ENCODE measurements at regions not wholly inside any gene's neighbourhood (a gene's known extent, or its start where the extent isn't known, plus 50 kb on each side); places are given as distances from the start of the nearest gene placed in this dataset.

DNA sequence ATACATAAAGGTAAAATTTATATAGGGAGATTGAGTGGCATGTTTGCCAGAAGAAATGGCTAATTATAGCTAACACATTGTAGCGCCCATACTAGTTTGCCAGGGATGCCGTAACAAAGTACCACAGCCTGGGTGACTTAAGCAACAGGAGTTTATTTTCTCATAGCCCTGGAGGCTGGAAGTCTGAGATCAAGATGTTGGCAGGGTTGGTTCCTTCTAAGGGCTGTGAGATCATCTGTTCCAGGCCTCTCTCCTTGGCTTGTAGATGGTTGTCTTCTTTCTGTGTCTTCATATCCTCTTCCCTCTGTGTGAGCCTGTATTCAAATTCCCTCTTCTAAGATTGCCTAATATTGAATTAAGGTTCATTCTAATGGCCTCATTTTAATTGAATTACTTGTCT, 417.5 kb upstream of the OPRM1 start:
- no peak for DNase-seq

DNA sequence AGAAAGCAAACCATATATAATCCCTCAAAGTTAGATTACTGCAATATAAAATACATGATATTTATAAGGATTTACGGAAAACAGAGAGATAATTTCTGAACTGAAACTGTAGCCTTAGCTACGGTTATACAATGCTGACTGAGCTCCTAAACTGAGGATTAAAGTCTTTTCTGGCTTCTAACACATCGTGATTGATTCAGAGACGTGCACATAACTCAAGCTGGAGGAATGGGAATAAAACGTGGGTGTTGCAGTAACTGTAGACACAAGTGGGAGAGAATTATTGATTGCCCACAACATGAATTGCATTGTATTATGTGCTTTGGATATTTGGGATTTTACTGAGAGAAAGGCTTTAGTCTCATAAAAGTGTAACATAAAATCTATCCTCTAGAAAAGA, 418.0 kb upstream of the OPRM1 start:
- DNase-seq: no peak

DNA sequence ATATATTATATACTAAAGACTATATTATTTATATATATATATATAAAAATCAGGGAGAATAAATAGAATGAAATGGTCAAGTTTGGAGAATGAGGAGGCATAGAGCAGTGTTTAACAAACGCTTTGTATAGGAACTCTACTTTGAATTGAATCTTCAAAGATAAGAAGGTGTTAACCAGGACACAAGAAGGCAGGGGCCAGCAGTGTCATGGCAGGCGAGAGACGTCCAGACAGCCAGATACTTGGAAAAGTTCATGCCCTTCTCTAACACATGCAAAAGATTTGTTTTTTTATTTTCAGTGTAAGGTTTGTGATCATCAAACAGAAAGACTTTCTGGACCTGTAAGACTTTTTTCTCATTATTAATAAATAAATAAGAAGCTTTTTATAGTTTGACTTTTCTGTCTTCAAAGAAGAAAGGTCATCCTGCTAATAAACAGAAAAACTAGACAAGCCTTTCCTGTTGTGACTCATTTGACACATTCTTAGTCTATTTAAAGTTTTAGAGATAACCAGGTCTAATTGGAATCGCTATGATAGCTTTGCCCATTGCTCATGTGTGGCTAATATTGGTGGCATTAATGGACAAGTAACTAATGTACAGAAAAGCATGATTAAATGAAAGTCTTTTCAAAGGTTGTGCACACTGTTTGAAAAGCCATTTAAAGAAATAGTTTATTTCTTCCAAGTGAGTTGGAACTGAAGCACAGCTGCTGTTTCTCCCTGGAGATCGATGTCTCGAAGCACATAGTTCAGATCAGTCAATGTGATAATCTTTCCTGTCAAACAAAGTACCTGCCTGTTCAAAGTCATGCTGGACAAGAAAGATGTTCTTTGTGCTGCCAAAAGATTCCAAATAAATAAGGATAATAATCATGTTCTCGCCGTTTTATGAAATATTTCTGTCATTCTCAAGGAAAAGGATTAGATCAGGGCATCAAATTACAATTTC, 420.4 kb upstream of the OPRM1 start:
- no peak for DNase-seq

DNA sequence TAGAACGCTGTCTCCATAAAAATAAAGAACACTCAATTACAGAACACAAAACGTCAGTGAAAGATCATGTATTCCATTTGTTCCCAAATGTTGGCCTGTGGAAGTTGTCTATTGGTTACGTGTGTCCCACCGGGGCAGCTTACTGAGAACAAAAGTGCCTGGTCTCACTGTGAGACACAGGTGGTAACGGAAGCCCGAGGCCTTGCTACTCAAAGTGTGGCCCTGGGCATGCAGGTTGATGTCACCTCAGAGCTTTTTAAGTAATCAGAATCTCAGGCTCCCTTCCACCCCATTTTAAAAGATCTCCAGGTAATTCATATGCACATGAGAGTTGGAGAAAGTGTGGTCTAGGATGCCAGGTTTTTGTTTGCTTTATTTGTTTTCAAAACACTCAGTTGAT, 422.5 kb upstream of the OPRM1 start:
- no peak for DNase-seq

DNA sequence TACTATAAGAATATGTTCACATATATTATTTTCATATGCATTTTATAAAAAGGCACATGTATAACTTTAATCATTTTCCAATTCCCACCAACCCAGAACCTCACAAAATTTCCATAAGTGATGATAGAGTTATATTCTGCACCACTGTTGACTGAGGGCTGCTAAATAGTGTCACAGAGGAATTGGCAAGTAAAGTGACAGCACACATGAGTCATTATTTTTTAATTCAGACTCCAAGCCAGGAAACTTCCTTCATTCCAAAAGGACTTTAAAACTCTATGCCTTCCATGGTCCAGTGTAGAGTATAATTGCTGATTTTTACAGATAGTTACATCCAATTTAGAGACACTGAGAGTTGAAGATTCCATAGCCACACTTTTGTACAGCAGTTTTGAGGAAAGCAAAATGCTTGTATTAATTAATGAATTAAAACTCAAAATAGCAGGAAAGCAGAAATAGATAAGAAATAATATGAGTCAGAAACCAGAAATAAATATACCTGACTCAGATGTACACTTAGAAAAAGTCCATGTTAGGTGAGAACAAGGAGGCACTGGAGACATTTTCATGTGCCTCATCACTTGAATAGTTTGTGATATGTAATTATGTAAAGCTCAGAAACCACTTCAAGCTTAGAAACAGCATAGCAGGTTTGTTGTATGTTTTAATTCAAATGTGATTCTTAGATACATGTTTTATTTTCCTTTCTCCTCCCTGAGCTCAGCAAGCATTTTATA, 425.2 kb upstream of the OPRM1 start:
- no peak for DNase-seq

DNA sequence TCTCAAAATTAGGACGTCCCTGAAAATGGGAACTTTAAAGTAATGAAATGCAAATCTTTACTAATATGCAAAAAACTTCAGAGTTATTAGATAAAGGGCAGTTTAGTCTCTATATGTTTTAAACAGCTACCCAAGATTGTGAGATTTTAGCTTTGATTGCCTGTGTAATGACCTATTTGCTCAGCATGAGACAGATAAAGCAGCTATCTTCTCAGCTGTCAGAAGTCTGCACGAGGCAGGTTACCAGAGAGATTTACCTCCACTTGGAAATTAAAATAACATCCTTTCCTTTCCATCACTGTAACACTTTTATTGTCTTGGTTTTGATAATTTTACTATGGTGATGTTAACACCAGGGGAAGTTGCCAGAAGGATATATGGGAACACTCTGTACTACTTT, 436.6 kb upstream of the OPRM1 start:
- DNase-seq: no peak

DNA sequence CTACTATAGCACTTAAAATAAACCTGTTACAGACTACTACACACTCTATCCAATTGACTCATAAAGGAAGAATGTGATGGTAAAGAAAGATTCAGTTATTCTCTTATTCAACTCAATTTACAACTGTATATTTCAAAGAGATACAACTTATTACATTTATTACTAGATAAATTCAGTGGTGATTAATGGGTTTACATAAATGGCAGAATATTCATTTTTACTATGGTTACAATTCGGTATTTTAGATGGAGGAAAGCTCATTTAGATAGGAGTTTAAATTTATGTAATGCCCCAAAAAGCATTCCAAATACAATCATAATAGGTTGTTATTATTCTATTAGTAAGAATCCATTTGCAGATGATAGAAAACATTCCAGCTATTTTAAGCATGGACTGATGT, 439.1 kb upstream of the OPRM1 start:
- DNase-seq: no peak

DNA sequence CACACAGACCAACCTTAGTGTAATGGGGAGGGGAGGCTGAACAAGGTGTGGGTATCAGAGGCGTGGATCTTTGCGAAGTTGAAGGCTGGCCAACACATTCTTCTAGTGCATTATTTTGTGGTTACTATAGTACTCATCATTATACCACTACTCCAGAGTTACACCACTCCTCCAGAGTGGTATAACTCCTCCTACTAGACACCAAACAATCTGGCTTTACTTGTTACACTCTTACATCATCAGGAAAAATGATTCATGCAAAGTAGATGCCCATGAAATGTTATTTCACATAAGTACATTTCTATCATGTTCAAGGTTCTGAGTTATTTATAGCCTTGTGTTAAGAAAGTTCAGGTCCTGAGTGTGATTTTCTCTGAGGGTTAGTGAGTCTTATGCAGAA, 443.1 kb upstream of the OPRM1 start:
- DNase-seq: peak; percentile 36

DNA sequence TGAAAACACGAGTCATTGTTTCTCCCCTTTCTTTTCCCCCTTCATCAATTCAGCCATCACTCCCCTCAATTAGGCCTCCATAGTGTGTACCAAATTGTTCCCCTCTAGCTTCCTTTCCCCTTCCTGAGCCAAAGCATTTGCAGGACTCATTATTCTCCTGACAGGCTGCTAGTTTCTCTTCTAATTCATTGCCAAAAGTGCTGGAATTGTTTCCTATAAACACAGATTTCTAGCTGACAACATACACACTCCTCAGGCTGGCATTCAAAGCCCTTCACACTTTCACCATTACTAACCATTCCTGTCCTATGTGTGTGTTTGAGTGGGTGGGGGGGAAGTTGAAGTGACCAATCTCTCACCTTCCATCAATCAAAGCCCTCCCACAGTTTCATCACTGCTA, 444.2 kb upstream of the OPRM1 start:
- DNase-seq: no peak

DNA sequence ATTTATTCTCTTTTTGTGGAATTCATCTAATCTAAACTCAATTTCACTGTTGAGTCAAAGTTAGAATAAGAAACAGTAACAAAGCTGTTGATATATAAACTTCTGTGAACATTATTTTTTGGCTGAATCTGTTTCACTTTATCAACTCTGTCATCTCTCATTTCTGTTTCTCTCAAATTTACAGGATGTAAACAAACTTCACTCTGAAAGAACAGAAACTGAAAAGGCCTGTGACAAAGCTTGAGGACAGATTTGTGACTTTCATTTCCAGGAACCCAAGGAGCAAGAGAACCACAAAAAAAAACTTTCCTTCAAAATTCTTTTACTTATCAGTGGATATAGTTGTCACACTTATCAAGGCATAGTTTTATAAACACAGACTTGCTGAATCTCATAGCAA, 447.9 kb upstream of the OPRM1 start:
- DNase-seq: no peak

DNA sequence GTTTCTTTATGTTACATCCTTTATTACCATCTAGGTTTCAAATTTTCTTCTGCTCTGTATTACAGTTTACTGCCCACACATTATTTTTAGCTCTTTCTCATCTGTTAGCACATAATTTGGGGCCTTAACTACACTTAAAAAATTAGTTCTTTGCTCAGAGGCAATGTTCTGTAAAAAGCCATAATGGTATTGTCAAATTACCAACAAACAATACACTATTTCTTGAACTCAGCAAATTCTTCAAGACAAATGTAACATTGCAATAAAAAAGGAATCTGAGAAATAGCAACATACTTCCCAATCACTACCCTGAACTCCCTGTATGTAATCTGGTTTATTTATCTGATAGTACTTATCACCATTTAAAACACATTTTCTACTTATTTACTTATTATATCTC, 448.6 kb upstream of the OPRM1 start:
- no peak for DNase-seq

DNA sequence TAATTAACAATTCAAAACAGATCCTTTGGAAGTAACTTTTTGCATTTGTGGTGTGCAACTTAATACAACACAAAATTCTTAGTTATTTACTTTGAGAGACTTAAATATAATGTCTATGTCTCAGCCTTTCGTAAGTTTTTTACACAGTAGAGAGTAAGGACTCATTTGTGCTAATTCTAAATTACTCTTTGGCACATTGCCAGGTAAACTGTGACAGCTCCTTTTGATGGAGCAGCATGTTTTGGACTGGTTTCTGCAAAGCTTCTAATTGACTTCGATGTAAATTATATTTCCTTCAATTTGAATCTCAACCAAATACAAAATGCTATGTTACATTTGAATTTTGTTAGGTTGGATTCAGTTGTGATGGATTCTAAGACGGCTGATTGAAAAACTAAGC, 450.7 kb upstream of the OPRM1 start:
- DNase-seq: no peak

DNA sequence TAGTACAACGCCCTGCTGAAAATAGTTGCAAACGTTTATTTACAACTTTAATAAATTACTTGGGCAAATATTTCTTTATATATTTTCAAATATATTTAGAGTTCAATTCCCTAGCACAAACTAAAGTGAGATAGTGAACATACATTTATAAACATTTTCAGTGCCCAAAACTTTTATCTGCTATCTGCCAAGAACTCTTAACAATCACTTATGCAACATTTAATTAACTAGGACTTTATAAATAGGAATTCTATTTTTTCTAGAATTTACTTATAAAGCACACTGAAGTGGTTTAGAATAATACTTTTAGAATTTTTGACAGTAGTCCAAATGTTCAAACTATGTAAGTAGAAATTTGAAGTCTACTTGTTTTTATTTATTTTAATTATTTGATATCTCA, 452.6 kb upstream of the RGS17 start:
- DNase-seq: no peak

DNA sequence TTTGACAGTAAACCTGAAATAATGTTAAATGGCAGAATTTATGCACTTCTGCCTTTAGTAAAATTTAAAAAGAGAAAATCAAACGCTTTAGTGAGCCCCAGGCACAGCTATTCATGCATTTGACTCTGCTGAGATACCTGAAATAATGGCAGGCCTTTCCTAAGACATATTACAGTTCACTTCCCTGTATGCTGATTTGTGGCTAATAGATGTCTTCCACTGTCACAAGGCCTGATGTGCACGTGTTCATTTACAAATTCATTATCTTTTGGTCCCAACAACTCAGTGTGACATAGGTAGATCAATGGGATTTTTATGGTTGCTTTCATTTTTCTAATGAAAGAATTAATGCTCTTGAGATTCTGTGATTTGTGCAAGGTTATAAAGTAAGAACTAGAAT, 449.7 kb upstream of the RGS17 start:
- no peak for DNase-seq

DNA sequence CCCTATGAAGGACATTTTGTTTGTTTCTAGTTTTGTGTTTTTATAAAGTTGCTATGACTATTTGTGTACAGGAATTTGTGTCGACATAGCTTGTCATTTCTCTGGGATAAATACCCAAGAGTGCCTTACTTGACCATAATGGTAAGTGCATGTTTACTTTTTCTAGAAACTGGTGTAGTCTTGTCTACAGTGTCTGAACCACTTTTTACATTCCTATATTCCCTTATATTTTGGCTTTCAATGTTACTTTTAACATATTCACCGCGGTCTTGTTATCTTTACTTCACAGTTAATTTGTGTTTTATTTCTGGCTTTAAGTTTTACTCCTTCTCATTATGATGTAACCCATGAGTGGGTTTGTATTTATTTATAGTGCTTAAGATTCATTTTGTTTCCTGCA, 444.4 kb upstream of the RGS17 start:
- DNase-seq: no peak

DNA sequence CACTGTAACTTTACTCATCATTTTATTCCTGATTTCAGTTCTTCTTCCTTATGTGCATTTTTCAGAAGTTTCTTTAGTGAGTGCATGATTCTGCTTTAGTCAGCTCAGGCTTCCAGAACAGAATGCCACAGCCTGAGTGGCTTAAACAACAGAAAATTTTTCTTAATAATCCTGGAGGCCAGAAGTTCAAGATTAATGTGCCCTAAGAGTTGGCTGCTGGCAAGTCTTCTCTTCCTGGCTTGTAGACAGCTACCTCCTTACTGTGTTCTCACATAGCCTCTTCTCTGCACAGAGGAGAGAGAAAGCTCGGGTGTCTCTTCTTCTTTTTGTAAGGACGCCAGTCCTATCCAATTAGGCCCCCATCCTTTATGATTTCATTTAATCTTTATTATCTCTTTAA, 443.1 kb upstream of the RGS17 start:
- DNase-seq: no peak

DNA sequence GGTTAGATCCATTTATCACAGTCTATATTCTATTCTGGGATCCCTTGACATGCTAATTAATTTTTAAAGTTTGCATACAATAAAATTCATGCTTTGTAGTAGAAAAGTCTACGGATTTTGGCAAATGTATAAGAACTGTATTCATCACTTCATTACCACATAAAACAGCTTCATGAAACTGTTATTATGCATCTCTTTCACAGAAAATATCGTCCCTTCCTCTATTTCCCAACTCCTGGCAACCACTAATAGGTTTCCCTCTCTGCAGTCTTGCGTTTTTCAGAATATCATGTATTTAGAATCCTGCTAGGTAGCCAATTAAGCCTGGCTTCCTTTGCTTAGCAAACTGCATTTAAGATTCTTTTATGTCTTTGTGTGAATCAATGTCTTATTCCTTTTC, 441.3 kb upstream of the RGS17 start:
- no peak for DNase-seq

DNA sequence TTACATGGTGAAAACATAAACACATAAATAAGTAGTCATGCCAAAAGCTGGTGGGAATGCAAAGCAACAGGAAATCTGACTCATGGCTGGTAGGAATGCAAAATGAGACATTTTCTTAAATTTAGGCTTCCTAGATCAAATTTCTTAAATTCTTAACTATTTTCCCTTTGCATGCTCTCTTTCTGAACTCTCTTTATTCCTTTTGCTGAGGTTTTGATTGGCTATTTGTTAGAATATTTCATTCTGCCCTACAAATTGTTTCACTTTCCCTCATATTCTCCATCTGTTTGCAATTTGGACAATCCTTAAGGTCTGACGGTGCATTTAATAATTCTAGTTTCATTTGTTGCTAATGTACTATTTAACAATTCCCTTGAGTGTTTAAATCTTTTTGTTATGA, 437.5 kb upstream of the RGS17 start:
- DNase-seq: peak; percentile 68

DNA sequence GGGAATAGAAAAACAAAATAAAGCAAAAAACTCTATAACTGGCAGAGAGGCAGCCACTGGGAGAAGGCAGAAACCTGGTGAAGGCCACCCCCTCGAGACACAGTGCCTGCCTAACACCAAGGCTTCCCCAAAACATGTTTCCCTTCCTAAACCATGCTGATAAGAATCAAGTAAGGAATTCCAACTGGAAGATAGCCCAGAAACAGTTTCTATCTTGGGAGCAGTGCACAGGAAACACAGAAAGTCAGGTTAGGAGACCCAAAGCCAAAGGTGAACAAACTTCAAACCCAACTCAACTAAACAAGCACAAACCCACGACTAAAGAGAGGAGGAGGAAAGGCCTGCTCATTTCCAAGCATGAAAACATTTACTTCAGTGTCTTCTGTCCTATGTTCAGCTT, 433.7 kb upstream of the RGS17 start:
- DNase-seq: peak; percentile 30

DNA sequence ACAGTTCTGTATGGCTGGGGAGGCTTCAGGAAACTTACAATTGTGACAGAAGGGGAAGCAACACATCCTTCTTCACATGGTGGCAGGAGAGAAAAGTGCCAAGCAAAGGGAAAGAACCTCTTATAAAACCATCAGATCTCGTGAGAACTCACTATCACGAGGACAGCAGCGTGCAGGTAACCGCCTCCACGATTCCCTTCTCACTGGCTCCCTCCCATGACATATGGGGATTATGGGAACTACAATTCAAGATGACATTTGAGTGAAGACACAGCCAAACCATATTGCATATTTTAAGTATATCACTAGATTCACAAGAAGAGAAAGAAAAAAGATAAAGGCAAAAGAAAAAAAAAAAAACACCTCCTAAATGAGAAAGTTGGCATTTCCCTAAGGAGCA, 431.9 kb upstream of the RGS17 start:
- no peak for DNase-seq

DNA sequence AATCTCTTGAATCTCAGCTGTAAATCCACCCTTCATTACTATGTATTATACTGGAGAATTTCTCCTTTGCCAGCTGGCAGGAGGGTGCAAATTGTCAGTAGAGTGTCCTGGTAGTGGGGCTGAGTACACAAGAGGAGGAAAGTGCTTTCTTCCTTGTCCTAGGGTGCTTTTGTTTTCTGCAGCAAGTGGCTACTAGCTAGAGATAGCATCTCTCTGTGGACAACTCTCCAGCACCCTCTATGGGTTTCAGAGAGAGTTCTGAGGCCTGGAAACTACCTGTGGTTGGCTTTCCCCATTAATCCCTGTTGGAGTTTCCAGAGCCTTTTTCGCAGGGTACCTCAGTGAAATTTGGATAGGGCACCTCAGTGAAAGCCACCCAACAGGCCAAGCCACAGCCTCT, 422.5 kb upstream of the RGS17 start:
- DNase-seq: no peak

DNA sequence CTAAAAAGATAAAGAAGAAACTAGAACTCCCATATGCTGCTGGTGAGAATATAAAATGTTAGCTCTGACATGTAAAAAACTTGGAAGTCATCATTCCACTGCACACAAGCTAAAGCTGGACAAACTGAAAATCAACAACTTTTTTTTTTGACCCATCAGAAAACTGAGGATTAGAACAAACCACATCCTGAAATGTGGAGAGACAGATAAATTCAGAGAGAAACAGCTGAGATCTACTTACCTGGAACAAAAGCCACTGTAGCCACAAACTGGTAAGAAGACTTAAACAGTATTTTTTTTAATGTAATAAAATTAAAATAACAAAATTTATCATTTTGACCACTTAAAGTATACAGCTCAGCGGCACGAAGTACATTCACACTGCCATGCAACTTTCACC, 408.5 kb upstream of the RGS17 start:
- no peak for DNase-seq

DNA sequence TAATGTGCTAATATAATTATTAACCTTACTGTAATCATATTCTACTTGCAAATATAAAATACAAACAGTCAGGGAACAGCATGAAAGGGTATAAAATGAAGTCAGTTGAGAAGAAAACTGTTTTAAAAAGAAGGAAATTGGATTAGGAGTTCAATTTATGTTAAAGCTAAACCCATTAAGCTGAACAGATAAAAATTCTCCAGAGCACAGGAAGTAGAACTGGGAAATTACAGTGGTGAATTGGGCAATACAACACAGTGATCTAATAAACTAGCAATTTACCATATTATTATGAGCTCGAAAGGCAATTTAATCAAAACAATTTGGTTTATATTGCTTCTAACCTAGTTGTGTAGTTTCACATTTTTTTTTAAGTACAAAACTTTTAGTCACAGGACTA, 407.4 kb upstream of the RGS17 start:
- peak; percentile 5 for DNase-seq

DNA sequence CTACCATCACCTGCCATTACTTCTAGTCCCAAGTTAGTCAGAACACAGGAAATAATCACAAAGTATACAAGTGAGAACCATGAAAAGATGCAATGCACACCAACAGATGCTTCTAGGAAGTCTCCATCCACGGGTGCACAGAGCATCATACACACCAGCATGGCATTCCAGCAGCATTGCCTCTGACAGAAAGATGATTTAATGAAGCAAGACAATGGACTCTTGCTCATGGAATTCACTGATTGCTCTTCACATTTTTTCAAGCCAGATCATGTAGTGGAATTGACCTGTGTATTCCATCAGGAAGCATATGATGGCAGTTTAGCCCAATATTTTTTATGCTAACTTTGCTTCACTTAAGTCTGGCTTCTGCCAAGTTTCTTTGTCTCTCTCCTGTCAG, 406.3 kb upstream of the RGS17 start:
- peak; percentile 33 for DNase-seq

DNA sequence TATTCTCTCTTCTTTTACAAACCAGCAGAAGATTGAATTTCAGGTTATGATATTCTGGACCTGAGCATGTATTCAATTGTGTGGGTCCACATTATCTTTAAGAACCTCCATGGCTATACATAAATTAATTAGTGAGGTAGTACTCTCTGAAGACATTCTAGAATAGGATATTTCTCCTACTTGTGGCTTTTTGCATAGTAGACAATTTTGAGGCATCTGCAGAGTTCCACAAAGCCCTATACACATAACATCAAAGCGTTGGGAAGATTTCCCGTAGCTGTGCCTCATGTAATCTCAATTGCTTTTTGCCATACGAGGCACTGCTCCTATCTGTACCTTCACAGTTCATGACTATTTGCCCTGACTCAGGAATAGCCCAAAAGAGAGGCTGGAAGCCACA, 395.4 kb upstream of the RGS17 start:
- DNase-seq: no peak

All from fibroblast of skin of right biceps (primary cell).